HCT116 (cell line): ENCODE measurements at regions not wholly inside any gene's neighbourhood (a gene's known extent, or its start where the extent isn't known, plus 50 kb on each side); places are given as distances from the start of the nearest gene placed in this dataset.
"Not testable (repeated sequence)": the region's sequence is repeated elsewhere in the genome, so short reads cannot be mapped to it uniquely, and the experiment has no call there.

ENCODE experiments used
- ATAC-seq: fragments of 200-7000 bp; cut with Tn5 transposase; 2 replicates; pipeline ENCODE4 v1.9.1; 2020; ENCODE audit warnings: mild to moderate bottlenecking, moderate library complexity
- BruUV-seq: library from RNA; stranded (reverse); fragments of 400-500 nt; replicated peaks from 2 replicates; lab custom pipeline; 2021; lab: Mats Ljungman, UMichigan
- CTCF ChIA-PET: fragments of 300-600 bp; sonication (Branson Sonifier 250); formaldehyde crosslinking; loops from one replicate; lab custom pipeline; 2021; ENCODE audit warnings: antibody characterized with exemption; lab: Charles Lee
- POLR2A ChIA-PET: fragments of 300-600, 350-600 bp; sonication (Branson Sonifier 250); formaldehyde crosslinking; loops from one replicate; lab custom pipeline; 2021; ENCODE audit warnings: antibody characterized with exemption; lab: Charles Lee
- RAD21 ChIA-PET, 2 experiments: fragments of 300-600 bp; sonication (Branson Sonifier 250); formaldehyde crosslinking; loops; one replicate each; lab custom pipeline; 2023; ENCODE audit warnings: low total read pairs in 2 of 2; ENCODE audit not compliant: uncharacterized antibody in 2 of 2, unreplicated experiment in 2 of 2, low non-redundant PET in 1 of 2; lab: Charles Lee
- DNase-seq: peaks from one replicate; pipeline ENCODE4 v3.0.0-alpha.2; 2010; ENCODE audit warnings: low read depth, low spot score
- H2AFZ ChIP-seq: fragments of 200-600 bp; shearing (Covaris generic), sonication (generic); 2 replicates; pipeline ENCODE4 v1.6.1; 2017; ENCODE audit warnings: low read depth, mixed run types, mixed read lengths, antibody characterized with exemption, low read length; ENCODE audit not compliant: poor library complexity, severe bottlenecking
- H3K27ac ChIP-seq: 2 replicates; pipeline ENCODE4 v1.5.1; 2012; ENCODE audit warnings: low read depth, low read length
- H3K27me3 ChIP-seq: fragments of 200-600 bp; sonication (generic); 2 replicates; pipeline ENCODE4 v1.6.1; 2016; ENCODE audit warnings: mixed run types, low read length, mixed read lengths; ENCODE audit not compliant: insufficient read depth
- H3K36me3 ChIP-seq, 2 experiments: fragments of 200-500 bp in 1 of 2; fragments of 200-600 bp in 1 of 2; sonication (Bioruptor generic) in 1 of 2; sonication (generic) in 1 of 2; 2 replicates each; pipeline versions ENCODE4 v1.5.1 to v1.6.1; 2014 to 2016; ENCODE audit warnings: low read length in 2 of 2, inconsistent platforms in 1 of 2, mixed read lengths in 1 of 2, mixed run types in 1 of 2; ENCODE audit not compliant: insufficient read depth in 2 of 2, control insufficient read depth in 1 of 2
- H3K4me1 ChIP-seq, 2 experiments: fragments of 200-600 bp in 1 of 2; sonication (generic) in 1 of 2; 2 replicates each; pipeline versions ENCODE4 v1.5.1 to v1.6.1; 2012 to 2017; ENCODE audit warnings: low read length in 2 of 2, inconsistent platforms in 1 of 2, mild to moderate bottlenecking in 1 of 2, mixed read lengths in 1 of 2, mixed run types in 1 of 2, moderate library complexity in 1 of 2; ENCODE audit not compliant: insufficient read depth in 2 of 2, control insufficient read depth in 1 of 2
- H3K4me2 ChIP-seq: fragments of 200-600 bp; sonication (generic); 2 replicates; pipeline ENCODE4 v1.6.1; 2017; ENCODE audit warnings: mixed run types, low read length, mixed read lengths
- H3K4me3 ChIP-seq, 2 experiments: fragments of 200-600 bp in 1 of 2; sonication (generic) in 1 of 2; replicated peaks in 1 of 2; 2 replicates each; pipeline ENCODE4 v1.5.1; 2011 to 2016; ENCODE audit warnings: low read length in 2 of 2, control low read depth in 1 of 2, low read depth in 1 of 2, mild to moderate bottlenecking in 1 of 2, mixed read lengths in 1 of 2, mixed run types in 1 of 2
- H3K79me2 ChIP-seq: fragments of 200-600 bp; sonication (generic); 2 replicates; pipeline ENCODE4 v1.6.1; 2017; ENCODE audit warnings: mild to moderate bottlenecking, mixed run types, low read length, moderate library complexity, mixed read lengths; ENCODE audit not compliant: insufficient read depth
- H3K9ac ChIP-seq: fragments of 200-600 bp; sonication (generic); 2 replicates; pipeline ENCODE4 v1.6.1; 2016; ENCODE audit warnings: low read length, mixed read lengths
- H3K9me2 ChIP-seq: fragments of 200-600 bp; sonication (generic), shearing (Covaris generic); 2 replicates; pipeline ENCODE4 v1.6.1; 2017; ENCODE audit warnings: mixed run types, mild to moderate bottlenecking, moderate library complexity; ENCODE audit not compliant: insufficient read depth
- H3K9me3 ChIP-seq, 2 experiments: fragments of 200-500 bp in 1 of 2; fragments of 200-600 bp in 1 of 2; sonication (Bioruptor generic) in 1 of 2; sonication (generic) in 1 of 2; 2 replicates each; pipeline ENCODE4 v1.6.1; 2014 to 2017; ENCODE audit warnings: low read length in 2 of 2, mixed read lengths in 2 of 2, inconsistent platforms in 1 of 2, low read depth in 1 of 2, mild to moderate bottlenecking in 1 of 2, mixed run types in 1 of 2, moderate library complexity in 1 of 2; ENCODE audit not compliant: control insufficient read depth in 1 of 2, insufficient read depth in 1 of 2
- H4K20me1 ChIP-seq: fragments of 200-600 bp; sonication (generic), shearing (Covaris generic); 2 replicates; pipeline ENCODE4 v1.6.1; 2017; ENCODE audit warnings: mixed run types, mild to moderate bottlenecking, moderate library complexity; ENCODE audit not compliant: insufficient read depth
- EGR1 ChIP-seq: IDR thresholded peaks from 2 replicates; pipeline ENCODE4 v1.6.1; 2012; ENCODE audit warnings: low read depth
- ELF1 ChIP-seq: IDR thresholded peaks from 2 replicates; pipeline ENCODE4 v1.6.1; 2012; ENCODE audit warnings: low read depth, borderline replicate concordance
- EZH2phosphoT487 ChIP-seq: fragments of 200-600 bp; IDR thresholded peaks from 2 replicates; pipeline ENCODE4 v1.6.1; 2018; ENCODE audit warnings: antibody characterized with exemption, borderline replicate concordance
- POLR2AphosphoS5 ChIP-seq: IDR thresholded peaks from 2 replicates; pipeline ENCODE4 v1.6.1; 2011; ENCODE audit warnings: mild to moderate bottlenecking, low read depth, low read length, moderate library complexity
- RAD21 ChIP-seq: IDR thresholded peaks from 2 replicates; pipeline ENCODE4 v1.6.1; 2012; ENCODE audit warnings: low read depth, mild to moderate bottlenecking
- SIN3A ChIP-seq: IDR thresholded peaks from 2 replicates; pipeline ENCODE4 v1.6.1; 2012; ENCODE audit warnings: low read depth
- YY1 ChIP-seq: IDR thresholded peaks from 2 replicates; pipeline ENCODE4 v1.6.1; 2011; ENCODE audit warnings: low read length, low read depth, moderate library complexity, mild to moderate bottlenecking; ENCODE audit not compliant: insufficient replicate concordance; ENCODE audit errors: extremely low read depth
- ZFX ChIP-seq: fragments of 450-650 bp; IDR thresholded peaks from 2 replicates; pipeline ENCODE4 v1.6.1; 2017
- intact Hi-C: fragments of 100-400 bp; cut with micrococcal nuclease; formaldehyde crosslinking; loops from 2 replicates; pipeline ENCODE4 v1.10.0; 2022
- TF ChIP-seq, protein P1 (sequence below): IDR thresholded peaks from 2 replicates; pipeline ENCODE4 v1.6.1; 2012; ENCODE audit warnings: low read depth
- TF ChIP-seq, protein P2 (sequence below): IDR thresholded peaks from 2 replicates; pipeline ENCODE4 v1.6.1; 2011; ENCODE audit warnings: mild to moderate bottlenecking, low read length, moderate library complexity; ENCODE audit not compliant: insufficient replicate concordance; ENCODE audit errors: extremely low read depth
- TF ChIP-seq, protein P3 (sequence below), 3 experiments: fragments of 200-600 bp in 1 of 3; sonication (generic) in 1 of 3; IDR thresholded peaks in 2 of 3; conservative IDR thresholded peaks in 1 of 3; 2 replicates each; pipeline ENCODE4 v1.5.1; 2012 to 2017; ENCODE audit warnings: low read depth in 2 of 3, low read length in 2 of 3, antibody characterized with exemption in 1 of 3, borderline replicate concordance in 1 of 3, control low read depth in 1 of 3, mild to moderate bottlenecking in 1 of 3, mixed read lengths in 1 of 3, mixed run types in 1 of 3, moderate library complexity in 1 of 3; ENCODE audit not compliant: insufficient read depth in 1 of 3

DNA sequence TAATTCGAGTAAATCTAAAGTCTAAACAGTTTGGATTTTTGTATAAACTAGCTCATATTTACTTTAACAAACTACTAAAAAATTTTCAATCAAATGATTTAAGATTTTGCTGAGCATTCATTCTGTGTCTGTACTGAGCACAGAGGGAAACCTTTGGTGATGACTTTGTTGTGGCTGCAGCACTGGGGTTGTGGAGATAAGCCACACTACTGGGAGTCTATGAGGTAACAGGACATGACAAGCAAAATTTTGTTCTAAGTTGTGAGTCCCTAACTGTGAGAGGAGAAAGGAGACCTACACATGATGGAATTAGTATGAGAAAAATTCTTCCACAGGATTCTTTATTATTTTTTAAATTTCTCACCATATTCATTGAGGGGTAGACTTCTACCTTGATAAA, 933.7 kb upstream of the LRATD1 start:
- ChIA-PET CTCF (no interaction called here), RAD21 (no interaction called here), POLR2A (no interaction called here)
- no peak overlapping the region for H2AFZ ChIP-seq
- peaks cover 0 to 10% of the 10 kb centered on the region in 2 experiments; a peak in 3 of 4 replicates for H3K9me3 ChIP-seq
- H3K4me3 ChIP-seq, result no peak overlapping the region
- H4K20me1 ChIP-seq, result no peaks in the 10 kb centered on the region
- intact Hi-C loops, result no loop called here
- H3K4me1 ChIP-seq, result no peaks in the 10 kb centered on the region
- no peak overlapping the region for H3K27ac ChIP-seq
- TF ChIP-seq ELF1, result no peak
- no peak for TF ChIP-seq POLR2AphosphoS5
- no peak for TF ChIP-seq EZH2phosphoT487
- TF ChIP-seq YY1, result no peak
- no peak for TF ChIP-seq ZFX
- TF ChIP-seq, protein P1, sequence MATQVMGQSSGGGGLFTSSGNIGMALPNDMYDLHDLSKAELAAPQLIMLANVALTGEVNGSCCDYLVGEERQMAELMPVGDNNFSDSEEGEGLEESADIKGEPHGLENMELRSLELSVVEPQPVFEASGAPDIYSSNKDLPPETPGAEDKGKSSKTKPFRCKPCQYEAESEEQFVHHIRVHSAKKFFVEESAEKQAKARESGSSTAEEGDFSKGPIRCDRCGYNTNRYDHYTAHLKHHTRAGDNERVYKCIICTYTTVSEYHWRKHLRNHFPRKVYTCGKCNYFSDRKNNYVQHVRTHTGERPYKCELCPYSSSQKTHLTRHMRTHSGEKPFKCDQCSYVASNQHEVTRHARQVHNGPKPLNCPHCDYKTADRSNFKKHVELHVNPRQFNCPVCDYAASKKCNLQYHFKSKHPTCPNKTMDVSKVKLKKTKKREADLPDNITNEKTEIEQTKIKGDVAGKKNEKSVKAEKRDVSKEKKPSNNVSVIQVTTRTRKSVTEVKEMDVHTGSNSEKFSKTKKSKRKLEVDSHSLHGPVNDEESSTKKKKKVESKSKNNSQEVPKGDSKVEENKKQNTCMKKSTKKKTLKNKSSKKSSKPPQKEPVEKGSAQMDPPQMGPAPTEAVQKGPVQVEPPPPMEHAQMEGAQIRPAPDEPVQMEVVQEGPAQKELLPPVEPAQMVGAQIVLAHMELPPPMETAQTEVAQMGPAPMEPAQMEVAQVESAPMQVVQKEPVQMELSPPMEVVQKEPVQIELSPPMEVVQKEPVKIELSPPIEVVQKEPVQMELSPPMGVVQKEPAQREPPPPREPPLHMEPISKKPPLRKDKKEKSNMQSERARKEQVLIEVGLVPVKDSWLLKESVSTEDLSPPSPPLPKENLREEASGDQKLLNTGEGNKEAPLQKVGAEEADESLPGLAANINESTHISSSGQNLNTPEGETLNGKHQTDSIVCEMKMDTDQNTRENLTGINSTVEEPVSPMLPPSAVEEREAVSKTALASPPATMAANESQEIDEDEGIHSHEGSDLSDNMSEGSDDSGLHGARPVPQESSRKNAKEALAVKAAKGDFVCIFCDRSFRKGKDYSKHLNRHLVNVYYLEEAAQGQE, result no peak
- no peak for TF ChIP-seq RAD21
- TF ChIP-seq, protein P2, sequence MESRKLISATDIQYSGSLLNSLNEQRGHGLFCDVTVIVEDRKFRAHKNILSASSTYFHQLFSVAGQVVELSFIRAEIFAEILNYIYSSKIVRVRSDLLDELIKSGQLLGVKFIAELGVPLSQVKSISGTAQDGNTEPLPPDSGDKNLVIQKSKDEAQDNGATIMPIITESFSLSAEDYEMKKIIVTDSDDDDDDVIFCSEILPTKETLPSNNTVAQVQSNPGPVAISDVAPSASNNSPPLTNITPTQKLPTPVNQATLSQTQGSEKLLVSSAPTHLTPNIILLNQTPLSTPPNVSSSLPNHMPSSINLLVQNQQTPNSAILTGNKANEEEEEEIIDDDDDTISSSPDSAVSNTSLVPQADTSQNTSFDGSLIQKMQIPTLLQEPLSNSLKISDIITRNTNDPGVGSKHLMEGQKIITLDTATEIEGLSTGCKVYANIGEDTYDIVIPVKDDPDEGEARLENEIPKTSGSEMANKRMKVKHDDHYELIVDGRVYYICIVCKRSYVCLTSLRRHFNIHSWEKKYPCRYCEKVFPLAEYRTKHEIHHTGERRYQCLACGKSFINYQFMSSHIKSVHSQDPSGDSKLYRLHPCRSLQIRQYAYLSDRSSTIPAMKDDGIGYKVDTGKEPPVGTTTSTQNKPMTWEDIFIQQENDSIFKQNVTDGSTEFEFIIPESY, result no peak
- TF ChIP-seq EGR1, result no peak
- TF ChIP-seq, protein P3, sequence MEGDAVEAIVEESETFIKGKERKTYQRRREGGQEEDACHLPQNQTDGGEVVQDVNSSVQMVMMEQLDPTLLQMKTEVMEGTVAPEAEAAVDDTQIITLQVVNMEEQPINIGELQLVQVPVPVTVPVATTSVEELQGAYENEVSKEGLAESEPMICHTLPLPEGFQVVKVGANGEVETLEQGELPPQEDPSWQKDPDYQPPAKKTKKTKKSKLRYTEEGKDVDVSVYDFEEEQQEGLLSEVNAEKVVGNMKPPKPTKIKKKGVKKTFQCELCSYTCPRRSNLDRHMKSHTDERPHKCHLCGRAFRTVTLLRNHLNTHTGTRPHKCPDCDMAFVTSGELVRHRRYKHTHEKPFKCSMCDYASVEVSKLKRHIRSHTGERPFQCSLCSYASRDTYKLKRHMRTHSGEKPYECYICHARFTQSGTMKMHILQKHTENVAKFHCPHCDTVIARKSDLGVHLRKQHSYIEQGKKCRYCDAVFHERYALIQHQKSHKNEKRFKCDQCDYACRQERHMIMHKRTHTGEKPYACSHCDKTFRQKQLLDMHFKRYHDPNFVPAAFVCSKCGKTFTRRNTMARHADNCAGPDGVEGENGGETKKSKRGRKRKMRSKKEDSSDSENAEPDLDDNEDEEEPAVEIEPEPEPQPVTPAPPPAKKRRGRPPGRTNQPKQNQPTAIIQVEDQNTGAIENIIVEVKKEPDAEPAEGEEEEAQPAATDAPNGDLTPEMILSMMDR (IDR thresholded peaks at IDR 0.05 in 2 of 3, conservative IDR thresholded peaks at IDR 0.05 in 1 of 3; ENCODE audit: borderline replicate concordance in 1 of 3, insufficient read depth in 1 of 3, low read depth in 2 of 3, low read length in 2 of 3), result no peak
- no peak for TF ChIP-seq SIN3A
- H3K27me3 ChIP-seq, result no peaks in the 10 kb centered on the region
- H3K9me2 ChIP-seq, result no peaks in the 10 kb centered on the region
- no peak for ATAC-seq
- no peaks in the 10 kb centered on the region; a peak in 1 of 4 replicates for H3K36me3 ChIP-seq
- H3K4me2 ChIP-seq, result no peak overlapping the region
- no peak overlapping the region for H3K9ac ChIP-seq
- DNase-seq, result no peak
- no TSS peak for BruUV-seq
- no peaks in the 10 kb centered on the region for H3K79me2 ChIP-seq

DNA sequence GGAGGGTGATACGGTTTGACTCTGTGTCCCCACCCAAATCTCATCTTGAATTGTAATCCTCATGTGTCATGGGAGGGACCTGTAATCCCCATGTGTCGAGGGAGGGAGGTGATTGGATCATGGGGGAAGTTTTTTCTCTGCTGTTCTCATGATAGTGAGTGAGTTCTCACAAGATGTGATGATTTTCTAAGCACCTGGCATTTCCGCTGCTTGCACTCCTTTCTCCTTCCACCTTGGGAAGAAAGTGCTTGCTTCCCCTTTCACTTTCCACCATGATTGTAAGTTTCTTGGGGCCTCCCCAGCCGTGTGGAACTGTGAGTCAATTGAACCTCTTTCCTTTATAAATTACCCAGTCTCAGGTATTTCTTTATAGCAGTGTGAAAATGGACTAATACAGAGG, 932.6 kb upstream of the LRATD1 start:
- H3K9me2 ChIP-seq, POLR2A ChIA-PET, H3K9ac ChIP-seq, H3K79me2 ChIP-seq, H3K27ac ChIP-seq, H3K27me3 ChIP-seq, H3K4me2 ChIP-seq, DNase-seq, H3K4me1 ChIP-seq, BruUV-seq, H2AFZ ChIP-seq, H4K20me1 ChIP-seq, intact Hi-C loops, H3K36me3 ChIP-seq, ATAC-seq, RAD21 ChIA-PET, H3K4me3 ChIP-seq, CTCF ChIA-PET: not testable (repeated sequence)
- peaks cover 0 to 10% of the 10 kb centered on the region in 2 experiments; a peak in 3 of 4 replicates for H3K9me3 ChIP-seq
